Coronary artery (tissue), 2 donors: ENCODE measurements at regions not wholly inside any gene's neighbourhood (a gene's known extent, or its start where the extent isn't known, plus 50 kb on each side); places are given as distances from the start of the nearest gene placed in this dataset.

ENCODE experiments used
- DNase-seq: peaks from one replicate; pipeline ENCODE4 v3.0.0-alpha.2; 2017; ENCODE audit warnings: low spot score
- H3K27ac ChIP-seq, 2 donors: fragments of 200-600 bp; sonication (generic); one replicate each; pipeline ENCODE4 v1.5.1; 2016 to 2019
- H3K4me3 ChIP-seq: fragments of 200-600 bp; sonication (generic); 2 replicates; pipeline ENCODE4 v1.5.1; 2016; ENCODE audit warnings: mild to moderate bottlenecking, moderate library complexity
- TF ChIP-seq, protein P1 (sequence below): fragments of 200-600 bp; sonication (generic); IDR thresholded peaks from one replicate; pipeline ENCODE4 v1.5.1; 2019; ENCODE audit warnings: antibody characterized with exemption

DNA sequence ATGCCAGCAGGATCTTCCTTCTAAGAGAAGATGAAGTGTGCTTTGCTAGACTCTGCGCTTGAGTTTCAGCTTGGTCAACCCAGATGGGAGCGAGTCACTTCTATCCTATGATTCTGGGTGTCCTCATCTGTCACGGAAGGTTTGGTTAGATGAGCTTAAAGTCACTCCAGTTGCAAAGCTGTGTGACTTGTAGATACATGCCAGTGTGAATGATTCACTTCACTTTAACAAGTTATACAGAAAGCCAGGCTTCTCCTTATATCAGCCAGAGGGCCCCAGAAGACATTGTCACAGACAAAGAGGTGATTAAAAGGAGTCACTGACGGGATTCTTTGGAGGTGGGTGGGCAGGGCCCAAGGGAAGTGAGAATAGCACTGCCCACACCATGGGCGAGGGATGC lies 122.6 kb upstream of the PFKP start:
- H3K27ac ChIP-seq, result no peak overlapping the region
- H3K4me3 ChIP-seq, result no peak overlapping the region
- TF ChIP-seq, protein P1, sequence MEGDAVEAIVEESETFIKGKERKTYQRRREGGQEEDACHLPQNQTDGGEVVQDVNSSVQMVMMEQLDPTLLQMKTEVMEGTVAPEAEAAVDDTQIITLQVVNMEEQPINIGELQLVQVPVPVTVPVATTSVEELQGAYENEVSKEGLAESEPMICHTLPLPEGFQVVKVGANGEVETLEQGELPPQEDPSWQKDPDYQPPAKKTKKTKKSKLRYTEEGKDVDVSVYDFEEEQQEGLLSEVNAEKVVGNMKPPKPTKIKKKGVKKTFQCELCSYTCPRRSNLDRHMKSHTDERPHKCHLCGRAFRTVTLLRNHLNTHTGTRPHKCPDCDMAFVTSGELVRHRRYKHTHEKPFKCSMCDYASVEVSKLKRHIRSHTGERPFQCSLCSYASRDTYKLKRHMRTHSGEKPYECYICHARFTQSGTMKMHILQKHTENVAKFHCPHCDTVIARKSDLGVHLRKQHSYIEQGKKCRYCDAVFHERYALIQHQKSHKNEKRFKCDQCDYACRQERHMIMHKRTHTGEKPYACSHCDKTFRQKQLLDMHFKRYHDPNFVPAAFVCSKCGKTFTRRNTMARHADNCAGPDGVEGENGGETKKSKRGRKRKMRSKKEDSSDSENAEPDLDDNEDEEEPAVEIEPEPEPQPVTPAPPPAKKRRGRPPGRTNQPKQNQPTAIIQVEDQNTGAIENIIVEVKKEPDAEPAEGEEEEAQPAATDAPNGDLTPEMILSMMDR, result no peak
- no peak for DNase-seq

DNA sequence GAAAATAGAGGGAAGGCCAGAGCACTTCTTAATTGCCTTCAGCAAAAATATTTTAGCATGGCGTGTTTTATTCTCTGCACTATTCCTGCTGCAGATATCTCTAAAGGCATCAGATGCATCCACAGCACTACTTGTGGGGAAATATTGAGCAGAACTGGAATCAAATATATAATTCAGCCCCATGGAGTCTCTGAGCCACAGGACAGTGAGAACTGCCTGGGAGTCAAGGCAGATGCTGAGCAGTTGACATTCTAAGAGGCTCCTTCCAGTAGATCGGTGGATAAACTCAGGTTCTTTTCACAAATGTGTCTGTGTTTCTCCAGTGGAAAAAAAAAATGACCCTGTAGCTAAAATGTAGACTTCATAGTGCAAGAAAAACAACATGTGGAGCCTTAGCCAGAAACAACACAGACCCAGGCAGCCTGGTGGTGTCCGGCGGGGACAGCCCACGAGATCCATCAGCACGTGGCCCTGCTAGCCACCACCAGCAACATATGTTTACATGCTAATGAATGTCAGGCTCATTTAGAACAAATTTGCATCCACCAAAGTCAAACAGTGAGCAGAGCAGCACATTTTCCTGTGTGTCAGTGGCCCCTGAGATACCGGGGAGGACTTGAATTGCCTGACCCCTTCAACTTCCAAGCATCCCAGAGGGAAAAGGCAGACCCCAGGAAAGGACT lies 123.3 kb upstream of the PFKP start:
- DNase-seq, result no peak
- Histone ChIP-seq H3K27ac (no peak overlapping the region), H3K4me3 (no peak overlapping the region)
- TF ChIP-seq, protein P1, result no peak

DNA sequence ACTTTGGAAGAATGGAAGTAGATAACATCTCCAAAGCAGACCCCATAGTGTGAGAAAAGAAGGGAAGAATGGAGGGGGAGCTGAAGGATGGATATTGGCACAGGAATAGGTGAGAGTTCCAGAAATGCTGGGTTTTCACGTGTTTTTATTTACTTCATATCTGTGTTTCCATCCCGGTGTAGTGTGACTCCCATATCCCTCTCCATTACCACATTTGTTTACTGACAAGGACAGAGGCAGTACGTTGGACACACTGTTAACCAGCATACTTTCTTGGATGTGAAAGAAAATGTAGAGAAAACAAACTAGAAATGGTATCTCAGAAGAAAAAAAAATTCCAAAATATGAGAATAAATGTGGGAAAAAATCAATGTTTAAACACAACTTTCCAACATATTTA lies 124.4 kb upstream of the PFKP start:
- H3K4me3 ChIP-seq, result no peak overlapping the region
- TF ChIP-seq, protein P1, result no peak
- H3K27ac ChIP-seq, result no peak overlapping the region
- DNase-seq, result no peak

DNA sequence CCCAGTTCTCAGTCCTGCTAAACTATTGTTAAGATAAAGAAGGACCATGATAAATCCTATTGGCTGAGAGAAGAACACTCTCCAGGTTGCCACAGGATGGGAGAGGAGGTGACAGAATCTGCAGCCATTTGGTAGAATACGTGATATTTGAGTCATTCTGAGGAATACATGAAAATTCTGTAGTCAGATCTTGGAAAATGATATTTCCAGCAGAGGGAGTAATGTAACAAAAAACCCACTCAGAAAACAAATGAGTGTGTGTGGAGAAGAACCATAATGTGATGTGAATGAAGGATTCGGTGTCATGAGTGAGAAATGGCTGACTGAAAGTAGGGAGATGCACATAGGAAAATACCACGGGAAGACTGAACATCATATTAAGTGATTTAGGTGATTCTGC lies 128.5 kb upstream of the PFKP start:
- no peak overlapping the region for H3K27ac ChIP-seq
- no peak overlapping the region for H3K4me3 ChIP-seq
- DNase-seq, result no peak
- TF ChIP-seq, protein P1, result no peak

DNA sequence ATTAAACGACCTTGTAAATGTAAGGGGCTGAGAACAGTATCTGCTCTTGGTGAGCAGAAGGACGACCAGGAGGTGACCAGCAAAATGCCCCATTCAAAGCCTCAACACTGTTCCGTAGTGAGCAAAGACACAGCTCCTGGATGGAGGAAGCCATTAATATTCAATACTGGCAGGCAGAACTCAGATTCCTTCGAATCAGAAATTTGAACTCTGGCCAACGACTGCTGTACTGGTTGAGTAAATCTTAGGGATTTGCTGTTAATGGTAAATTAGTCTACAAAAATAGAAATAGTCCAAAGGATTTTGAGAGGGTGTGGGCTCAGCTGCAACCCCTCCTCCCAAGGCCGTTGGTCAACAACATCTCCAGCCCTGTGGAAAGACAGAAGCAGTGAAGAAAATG lies 130.5 kb upstream of the PFKP start:
- TF ChIP-seq, protein P1, result no peak
- no peak overlapping the region for H3K27ac ChIP-seq
- DNase-seq, result no peak
- no peak overlapping the region for H3K4me3 ChIP-seq

DNA sequence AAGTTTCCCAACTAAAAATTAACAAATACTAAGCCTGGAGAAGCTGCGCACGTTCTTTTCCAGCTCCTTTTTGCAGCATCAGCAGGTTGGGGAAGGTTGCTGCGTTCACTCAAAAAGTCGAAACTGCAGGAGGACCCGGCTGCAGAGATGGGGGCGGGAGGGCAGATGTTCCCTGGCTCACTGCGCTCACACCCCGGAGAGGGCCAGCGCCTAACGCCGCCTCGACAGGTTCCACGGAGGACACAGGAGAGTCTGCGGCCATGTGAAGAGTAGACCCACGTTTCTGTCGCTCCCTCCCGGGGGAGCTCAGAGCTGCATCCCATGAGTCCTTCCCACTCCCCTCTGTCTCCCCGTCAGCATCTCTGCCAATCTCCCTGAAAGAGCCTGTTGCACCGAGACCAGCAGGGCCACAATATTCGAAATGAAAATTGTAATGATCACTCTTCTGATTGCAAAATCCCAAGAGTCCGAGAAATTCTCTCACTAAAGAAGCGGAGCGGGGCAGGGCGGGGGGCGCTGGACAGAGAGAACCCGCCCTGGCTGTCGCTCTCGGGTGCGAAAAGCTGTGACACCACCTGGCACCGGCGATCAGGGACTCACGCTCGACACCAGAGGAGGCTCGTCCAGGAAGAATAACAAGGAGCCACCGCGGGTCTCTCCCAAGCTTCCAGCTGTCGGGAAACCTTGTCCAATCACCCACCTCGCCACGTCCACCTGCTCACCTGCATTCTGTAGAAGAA lies 131.5 kb upstream of the PFKP start:
- TF ChIP-seq, protein P1, result no peak
- no peak for DNase-seq
- no peak overlapping the region for H3K27ac ChIP-seq
- H3K4me3 ChIP-seq, result no peak overlapping the region

DNA sequence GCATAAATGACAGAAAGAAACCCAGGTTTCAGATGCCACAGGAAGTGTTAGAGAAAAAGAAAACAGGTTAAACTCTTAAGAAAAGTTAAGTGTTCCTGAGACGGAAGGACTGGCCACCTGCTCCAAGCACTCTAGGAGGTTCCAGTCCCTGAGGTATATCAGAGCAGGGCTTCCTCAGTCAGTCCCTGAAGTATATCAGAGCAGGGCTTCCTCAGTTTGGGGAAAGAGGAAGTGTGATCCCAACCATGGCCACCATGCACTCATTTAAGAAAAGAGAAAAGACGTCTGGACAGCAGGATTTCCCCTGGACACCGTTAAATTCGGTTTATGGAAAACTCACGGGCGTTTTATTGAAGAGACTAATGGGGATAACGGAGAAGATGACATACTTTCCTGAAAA lies 133.4 kb upstream of the PFKP start:
- no peak for DNase-seq
- no peak overlapping the region for H3K4me3 ChIP-seq
- TF ChIP-seq, protein P1, result no peak
- H3K27ac ChIP-seq, result no peak overlapping the region
